Fibroblast of peridontal ligament (primary cell): ENCODE measurements at regions not wholly inside any gene's neighbourhood (a gene's known extent, or its start where the extent isn't known, plus 50 kb on each side); places are given as distances from the start of the nearest gene placed in this dataset.
"Not testable (repeated sequence)": the region's sequence is repeated elsewhere in the genome, so short reads cannot be mapped to it uniquely, and the experiment has no call there.

Source experiments
- DNase-seq: peaks from one replicate; pipeline ENCODE4 v3.0.0-alpha.2; 2010; ENCODE audit errors: extremely low read depth

- no peak for DNase-seq
Observed at GRCh38 chr3:160097478-160097877, 108.8 kb downstream of the IL12A start.

- DNase-seq, result peak; percentile 58
Observed at GRCh38 chr3:160098261-160098908, 109.8 kb downstream of the IL12A start.

GRCh38 chr3:160098926-160099626, 110.4 kb downstream of the IL12A start:
- DNase-seq, result no peak

DNA sequence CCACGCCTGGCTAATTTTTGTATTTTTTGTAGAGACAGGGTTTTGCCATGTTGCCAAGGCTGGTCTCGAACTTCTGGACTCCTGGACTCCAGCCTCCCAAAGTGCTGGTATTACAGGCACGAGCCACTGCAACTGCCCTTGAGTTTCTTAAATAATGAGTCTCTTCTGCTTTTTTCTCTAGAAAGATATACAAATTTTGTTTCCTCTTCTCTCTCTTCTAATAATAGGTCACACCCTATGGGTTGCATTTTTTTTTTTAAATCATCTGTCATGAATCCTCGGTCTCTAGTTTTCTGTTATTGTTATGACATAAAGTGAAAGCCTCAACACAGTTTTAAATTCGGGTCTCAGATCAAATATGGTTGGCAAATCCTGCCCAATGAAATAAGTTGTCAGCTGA, 111.2 kb downstream of the IL12A start:
- no peak for DNase-seq

GRCh38 chr3:160100610-160101009, 112.0 kb downstream of the IL12A start:
- no peak for DNase-seq

- DNase-seq, result not testable (repeated sequence)
Observed at GRCh38 chr3:160102001-160102400, 113.4 kb downstream of the IL12A start.

DNA sequence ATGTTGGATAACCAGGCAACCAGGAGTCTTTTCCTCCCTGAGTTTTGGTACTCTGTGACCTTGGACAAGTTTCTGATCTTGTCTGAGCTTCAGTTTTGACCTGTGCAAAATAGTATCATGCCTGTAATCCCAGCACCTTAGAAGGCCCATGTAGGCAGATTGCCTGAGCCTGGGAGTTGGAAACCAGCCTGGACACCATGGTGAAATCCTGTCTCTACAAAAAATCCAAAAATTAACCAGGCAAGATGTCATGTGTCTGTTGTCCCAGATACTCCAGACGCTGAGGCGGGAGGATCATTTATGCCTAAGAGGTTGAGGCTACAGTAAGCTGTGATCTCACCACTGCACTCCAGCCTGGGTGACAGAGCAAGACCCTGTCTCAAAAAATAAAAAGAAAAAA, 114.8 kb downstream of the IL12A start:
- DNase-seq, result no peak

DNA sequence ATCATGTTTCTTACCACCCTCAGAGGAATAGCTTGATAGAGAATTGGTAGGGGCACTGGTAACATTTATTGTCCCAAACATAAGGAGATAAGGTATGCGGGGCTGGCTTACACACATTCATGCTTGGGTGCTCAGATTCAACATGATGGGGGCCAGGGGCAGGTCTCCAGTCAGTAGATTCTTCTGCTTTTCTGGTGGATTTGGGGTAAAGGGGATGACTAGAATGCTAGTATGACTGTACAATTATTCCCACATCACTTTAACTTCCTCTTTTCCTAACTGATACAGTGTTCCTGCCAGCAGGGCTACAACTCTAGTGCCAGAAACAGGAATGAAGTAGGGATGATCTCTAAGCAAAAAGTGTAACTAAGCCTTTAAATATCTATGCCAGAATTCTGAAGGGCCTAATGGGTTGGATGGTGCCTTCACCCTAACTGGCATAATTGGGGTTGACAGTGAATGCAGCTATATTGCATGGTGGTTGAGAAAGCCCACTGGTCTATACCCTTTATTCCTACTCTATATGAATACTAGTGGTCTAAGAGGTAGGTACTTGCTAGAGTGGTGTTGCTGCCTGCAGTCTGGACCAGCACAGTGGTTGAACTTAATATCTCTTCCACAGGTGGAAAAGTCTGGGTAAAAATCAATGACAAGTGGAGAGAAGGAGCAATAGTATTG, 117.4 kb downstream of the IL12A start:
- no peak for DNase-seq

DNA sequence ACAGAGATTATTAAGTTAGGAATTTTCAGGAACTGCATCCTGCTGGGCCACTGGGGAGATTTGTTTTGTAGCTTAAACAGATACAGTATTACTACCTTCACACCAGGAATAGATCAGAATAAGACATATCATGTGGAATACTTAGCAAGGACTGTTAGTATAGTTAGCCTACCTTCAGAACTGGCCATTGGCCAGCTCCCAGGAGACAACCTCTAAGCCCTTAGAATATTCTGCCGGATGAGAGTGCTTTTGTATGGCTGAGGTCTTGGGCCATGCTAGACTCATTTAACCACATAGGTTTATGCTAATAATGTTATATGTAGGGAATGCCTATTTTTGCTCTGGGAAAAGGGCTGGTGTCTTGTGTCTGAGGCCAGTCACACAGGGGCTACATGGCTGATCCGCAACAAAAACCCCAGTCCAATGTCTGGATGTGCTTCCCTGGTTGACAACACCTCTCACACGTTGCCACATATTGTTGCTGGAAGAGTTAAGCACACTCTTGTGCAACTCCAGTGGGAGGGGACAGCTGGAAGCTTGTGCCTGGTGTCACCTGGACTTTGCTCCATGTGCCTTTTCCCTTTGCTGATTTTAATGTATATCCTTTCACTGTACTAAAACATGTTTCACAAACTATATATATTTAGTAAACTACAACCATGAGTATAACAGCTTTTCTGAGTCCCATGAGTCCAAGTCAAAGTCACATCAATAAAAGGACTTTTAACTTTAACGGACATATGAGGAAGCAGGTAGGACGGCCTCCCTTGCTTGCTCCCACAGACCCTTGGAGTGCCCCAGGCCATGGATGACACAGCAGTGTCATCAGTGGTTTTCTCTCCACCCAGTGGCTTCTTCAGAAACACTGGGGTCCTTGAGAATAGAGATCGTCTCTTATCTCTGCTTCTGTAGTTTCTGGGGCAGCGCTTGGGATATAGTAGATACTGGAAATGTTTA, 118.0 kb upstream of the C3orf80 start:
- no peak for DNase-seq

DNA sequence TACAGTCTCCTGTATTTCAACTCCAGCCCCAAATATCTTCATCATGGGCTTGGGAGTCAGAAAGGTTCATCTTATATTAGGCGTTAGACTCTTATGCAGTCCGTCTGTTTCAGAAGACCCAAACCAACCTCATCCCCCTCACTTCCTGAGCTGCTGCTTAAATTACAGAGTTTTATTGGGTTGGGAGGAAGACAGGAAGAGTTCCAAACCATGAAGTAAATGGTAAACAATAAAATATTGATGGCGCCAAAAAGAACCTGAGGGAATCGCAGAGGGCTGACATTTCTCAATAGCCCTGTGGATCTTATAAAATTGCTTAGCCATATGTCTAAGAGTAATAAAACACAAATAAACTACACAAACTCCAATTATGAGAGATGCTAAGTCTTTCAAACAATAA, 116.9 kb upstream of the C3orf80 start:
- no peak for DNase-seq

DNA sequence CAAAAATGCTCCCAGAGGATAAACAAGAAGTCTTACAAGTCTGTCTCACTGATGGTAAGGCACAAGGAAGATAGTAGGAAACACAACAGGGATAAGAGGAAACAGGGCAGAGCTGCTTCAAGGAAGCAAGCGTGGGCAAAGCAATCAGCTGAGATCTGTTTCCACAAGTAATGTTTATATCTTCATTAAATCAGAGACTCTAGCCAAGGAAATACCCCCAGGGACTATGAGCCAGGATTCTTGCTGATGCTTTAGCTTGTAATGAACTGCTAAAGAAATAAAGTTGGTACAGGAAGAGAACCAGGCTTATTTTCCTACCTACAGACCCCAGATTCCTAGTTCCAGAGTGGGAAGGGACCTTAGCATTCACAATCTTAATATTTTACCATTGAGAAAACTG, 112.7 kb upstream of the C3orf80 start:
- peak; percentile 55 for DNase-seq

- no peak for DNase-seq
Observed at GRCh38 chr3:160112996-160113395, 112.2 kb upstream of the C3orf80 start.

DNA sequence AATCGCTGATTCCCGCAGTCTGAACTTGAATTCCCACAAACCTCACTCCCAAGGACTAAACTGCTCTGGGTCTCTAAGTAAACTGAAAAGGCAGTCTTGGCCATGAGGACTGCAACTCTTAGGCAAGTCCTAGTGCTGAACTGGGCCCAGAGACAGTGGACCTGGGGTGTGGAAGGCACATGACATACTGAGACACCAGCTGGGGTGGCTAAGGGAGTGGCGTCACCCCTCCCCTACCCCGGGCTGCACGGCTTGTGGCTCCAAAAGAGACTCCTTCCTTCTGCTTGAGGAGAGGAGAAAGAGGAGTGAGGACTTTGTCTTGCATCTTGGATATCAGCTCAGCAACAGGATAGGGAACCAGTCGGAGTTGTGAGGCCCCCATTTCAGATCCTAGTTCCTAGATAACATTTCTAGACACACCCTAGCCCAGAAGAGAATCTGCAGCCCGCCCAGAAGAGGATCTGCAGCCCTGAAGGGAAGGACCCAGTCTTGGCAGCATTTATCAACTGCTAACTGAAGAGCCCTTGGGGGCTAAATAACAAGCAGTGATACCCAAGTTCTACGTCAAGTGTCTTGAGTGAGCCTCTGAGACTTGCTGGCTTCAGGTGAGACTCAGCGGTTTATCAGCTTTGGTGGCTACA, 110.7 kb upstream of the C3orf80 start:
- no peak for DNase-seq

- no peak for DNase-seq
Observed at GRCh38 chr3:160115387-160115786, 109.8 kb upstream of the C3orf80 start.

DNA sequence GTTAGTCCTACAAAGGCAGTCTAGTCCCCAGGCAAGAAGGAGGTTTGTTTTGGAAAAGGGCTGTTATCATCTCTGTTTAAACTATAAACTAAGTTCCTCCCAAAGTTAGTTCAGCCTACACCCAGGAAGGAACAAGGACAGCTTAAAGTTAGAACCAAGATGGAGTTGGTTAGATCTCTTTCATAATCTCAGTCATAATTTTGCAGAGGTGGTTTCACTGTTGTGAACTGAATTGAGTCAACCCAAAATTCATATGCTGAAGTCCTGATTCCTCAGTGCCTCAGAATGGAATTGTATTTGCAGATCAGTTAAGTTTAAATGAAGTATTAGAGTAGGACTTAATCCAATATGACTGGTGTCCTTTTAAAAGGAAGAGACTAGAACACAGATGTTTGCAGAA, 101.0 kb upstream of the C3orf80 start:
- DNase-seq, result no peak

DNA sequence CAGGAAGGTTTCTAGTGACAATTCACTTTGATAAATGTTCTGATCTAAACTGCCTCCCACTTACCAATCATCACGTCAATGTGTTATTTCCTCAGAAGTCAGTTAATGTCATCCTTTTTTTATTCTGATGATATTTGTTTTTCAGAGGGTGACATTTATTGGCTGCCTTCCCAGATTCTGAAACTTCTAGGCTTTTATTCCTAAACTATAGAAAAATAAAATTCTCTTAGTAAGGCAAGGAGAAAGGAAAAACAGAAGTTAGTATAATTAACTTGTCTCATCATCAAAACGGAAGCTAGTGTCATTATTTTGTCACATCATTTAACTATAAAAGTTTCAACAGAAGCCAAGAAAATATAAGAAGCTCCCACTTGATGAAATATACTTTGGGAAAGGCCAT, 100.0 kb upstream of the C3orf80 start:
- no peak for DNase-seq

GRCh38 chr3:160126051-160126450, 99.2 kb upstream of the C3orf80 start:
- DNase-seq, result no peak

- no peak for DNase-seq
Observed at GRCh38 chr3:160126761-160127160, 98.5 kb upstream of the C3orf80 start.

- DNase-seq, result no peak
Observed at GRCh38 chr3:160127308-160127707, 97.9 kb upstream of the C3orf80 start.

DNA sequence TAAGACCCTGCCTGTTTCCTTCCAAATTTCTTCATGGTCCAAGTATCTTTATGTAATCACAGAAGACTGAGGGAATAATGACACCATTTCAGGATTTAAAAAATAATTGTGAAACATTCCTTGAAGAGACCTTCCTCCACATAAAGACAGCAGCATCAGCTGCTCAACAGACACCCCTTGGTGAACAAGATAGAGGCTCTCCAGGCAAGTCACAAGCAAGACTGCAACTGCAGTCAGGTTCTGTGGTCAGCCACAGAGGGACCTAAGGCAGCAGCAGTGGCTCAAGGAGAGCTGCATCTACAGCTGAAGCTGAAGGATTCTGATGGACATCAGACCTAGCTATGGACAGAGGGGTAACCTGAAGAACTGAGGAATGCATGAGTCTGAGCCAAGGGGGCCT, 97.2 kb upstream of the C3orf80 start:
- DNase-seq, result no peak

DNA sequence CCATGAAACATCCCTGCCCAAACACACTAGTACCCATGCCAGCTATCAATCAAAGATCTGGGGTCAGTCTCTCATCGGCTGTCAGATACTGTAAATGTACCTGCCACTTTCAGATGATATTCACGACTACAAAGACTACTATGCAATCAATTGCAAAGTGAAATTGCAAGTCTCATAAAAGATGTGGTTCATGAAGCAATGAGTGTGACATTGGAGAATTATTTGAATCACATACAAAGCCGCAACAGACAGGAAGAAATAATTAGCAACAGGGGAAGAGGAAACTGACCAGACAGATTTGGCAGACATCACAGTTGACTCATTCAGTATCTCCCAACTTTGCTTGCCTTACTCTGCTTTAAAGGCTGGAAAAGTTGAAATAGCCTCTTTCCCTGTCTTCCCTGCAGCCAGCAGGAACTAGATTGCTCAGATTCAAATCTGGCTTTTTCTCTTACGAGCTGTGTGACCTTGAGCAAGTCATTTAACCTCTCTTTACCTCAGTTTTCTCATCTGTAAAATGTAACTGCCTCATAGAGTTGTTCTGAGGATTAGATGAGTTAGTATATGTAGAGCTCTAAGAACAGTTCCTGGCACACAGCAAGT, 95.7 kb upstream of the C3orf80 start:
- DNase-seq, result peak; percentile 98
